ENCODE measurements at regions not wholly inside any gene's neighbourhood (a gene's known extent, or its start where the extent isn't known, plus 50 kb on each side); places are given as distances from the start of the nearest gene placed in this dataset.

DNA sequence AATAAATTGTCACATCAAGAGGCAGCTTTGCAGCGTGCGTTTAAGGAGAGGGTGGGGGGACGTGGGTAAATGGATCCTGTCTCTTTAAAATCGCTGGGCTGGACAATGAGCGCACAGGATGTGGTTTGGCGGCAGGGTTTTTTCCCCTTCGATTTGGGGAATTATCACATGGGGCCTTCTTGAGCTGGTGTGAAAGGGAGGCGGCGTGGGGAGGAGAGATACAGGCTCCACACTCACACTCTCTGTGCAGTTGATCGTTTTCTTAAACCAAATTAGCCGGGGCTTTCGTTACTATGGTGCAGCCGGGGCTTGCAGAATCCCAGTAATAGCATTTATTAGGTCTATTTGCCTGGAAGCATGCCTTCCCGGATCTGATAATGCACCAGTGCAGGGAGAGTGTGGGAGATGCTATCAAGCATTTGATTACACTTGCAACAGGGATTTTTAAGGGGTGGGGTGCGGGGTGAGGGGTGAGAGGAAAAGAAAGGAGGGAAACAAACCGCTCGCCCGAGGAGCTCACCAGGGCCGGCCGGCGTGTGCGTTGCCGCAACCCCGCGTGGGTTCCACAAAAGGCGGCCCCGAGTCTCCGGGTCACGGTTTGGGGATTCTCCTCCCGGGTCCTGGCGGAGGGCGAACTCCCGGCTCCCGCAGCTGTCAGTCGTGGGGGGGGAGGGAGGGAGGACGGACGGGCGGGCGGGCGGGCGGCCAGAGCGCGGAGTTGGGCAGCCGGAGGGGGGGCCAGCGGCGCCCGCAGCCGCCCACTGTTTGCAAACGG lies 58.8 kb upstream of the GSE1 start (continued):
- TF ChIP-seq ZNF558 (CRISPR knock-in tag; IDR thresholded peaks at IDR 0.05; ENCODE audit: borderline replicate concordance) (0 out of 2 replicates have a peak, but pooled peaks have one; percentile 28), SAP130 (CRISPR knock-in tag; IDR thresholded peaks at IDR 0.05; ENCODE audit: low read depth) (peak; percentile 40; the same call in 1 of the 2 replicates), GATAD2A (CRISPR knock-in tag; IDR thresholded peaks at IDR 0.05) (peak; percentile 10; the same call in 1 of the 2 replicates), ZFP37 (CRISPR knock-in tag; IDR thresholded peaks at IDR 0.05; ENCODE audit: borderline replicate concordance) (peak; percentile 28; the same call in 1 of the 2 replicates), PCBP1 (IDR thresholded peaks at IDR 0.05; ENCODE audit: borderline replicate concordance, low read depth, low read length) (peak; percentile 79; the same call in 1 of the 2 replicates), POLR2AphosphoS5 (IDR thresholded peaks at IDR 0.05; ENCODE audit: low read depth, low read length) (peak; percentile 40; the same call in 1 of the 2 replicates), ZSCAN30 (CRISPR knock-in tag; IDR thresholded peaks at IDR 0.05) (0 out of 2 replicates have a peak, but pooled peaks have one; percentile 52), TGIF2 (CRISPR knock-in tag; IDR thresholded peaks at IDR 0.05) (peak; percentile 49; the same call in 1 of the 2 replicates), NKX3-1 (CRISPR knock-in tag; IDR thresholded peaks at IDR 0.05) (0 out of 2 replicates have a peak, but pooled peaks have one; percentile 18), NAIF1 (CRISPR knock-in tag; IDR thresholded peaks at IDR 0.05; ENCODE audit: borderline replicate concordance) (peak; percentile 74; the same call in 1 of the 2 replicates), BRD4 (CRISPR knock-in tag; IDR thresholded peaks at IDR 0.05) (peak; percentile 29; the same call in 1 of the 2 replicates), ZNF878 (CRISPR knock-in tag; IDR thresholded peaks at IDR 0.05) (0 out of 2 replicates have a peak, but pooled peaks have one; percentile 4), HNRNPK (IDR thresholded peaks at IDR 0.05; ENCODE audit: low read depth, low read length, poor library complexity, severe bottlenecking) (peak; percentile 86), ZMAT3 (CRISPR knock-in tag; conservative IDR thresholded peaks at IDR 0.05) (0 out of 2 replicates have a peak, but pooled peaks have one; percentile 7), CREM (IDR thresholded peaks at IDR 0.05) (0 out of 2 replicates have a peak, but pooled peaks have one; percentile 11), CREM (CRISPR knock-in tag; IDR thresholded peaks at IDR 0.05) (no peak), CHD4 (IDR thresholded peaks at IDR 0.05; ENCODE audit: borderline replicate concordance, low read length) (0 out of 2 replicates have a peak, but pooled peaks have one; percentile 2), FOSL2 (CRISPR knock-in tag; IDR thresholded peaks at IDR 0.05) (0 out of 2 replicates have a peak, but pooled peaks have one; percentile 4), ONECUT2 (CRISPR knock-in tag; IDR thresholded peaks at IDR 0.05) (peak; percentile 31; the same call in 1 of the 2 replicates)
- TF ChIP-seq, protein P1, sequence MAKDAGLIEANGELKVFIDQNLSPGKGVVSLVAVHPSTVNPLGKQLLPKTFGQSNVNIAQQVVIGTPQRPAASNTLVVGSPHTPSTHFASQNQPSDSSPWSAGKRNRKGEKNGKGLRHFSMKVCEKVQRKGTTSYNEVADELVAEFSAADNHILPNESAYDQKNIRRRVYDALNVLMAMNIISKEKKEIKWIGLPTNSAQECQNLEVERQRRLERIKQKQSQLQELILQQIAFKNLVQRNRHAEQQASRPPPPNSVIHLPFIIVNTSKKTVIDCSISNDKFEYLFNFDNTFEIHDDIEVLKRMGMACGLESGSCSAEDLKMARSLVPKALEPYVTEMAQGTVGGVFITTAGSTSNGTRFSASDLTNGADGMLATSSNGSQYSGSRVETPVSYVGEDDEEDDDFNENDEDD (CRISPR knock-in tag; IDR thresholded peaks at IDR 0.05; ENCODE audit: borderline replicate concordance), result peak; percentile 32; the same call in 1 of the 2 replicates
- TF ChIP-seq, protein P2, sequence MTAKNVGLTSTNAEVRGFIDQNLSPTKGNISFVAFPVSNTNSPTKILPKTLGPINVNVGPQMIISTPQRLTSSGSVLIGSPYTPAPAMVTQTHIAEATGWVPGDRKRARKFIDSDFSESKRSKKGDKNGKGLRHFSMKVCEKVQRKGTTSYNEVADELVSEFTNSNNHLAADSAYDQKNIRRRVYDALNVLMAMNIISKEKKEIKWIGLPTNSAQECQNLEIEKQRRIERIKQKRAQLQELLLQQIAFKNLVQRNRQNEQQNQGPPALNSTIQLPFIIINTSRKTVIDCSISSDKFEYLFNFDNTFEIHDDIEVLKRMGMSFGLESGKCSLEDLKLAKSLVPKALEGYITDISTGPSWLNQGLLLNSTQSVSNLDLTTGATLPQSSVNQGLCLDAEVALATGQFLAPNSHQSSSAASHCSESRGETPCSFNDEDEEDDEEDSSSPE (CRISPR knock-in tag; IDR thresholded peaks at IDR 0.05), result peak; percentile 55; the same call in 1 of the 2 replicates
- TF ChIP-seq, protein P3, sequence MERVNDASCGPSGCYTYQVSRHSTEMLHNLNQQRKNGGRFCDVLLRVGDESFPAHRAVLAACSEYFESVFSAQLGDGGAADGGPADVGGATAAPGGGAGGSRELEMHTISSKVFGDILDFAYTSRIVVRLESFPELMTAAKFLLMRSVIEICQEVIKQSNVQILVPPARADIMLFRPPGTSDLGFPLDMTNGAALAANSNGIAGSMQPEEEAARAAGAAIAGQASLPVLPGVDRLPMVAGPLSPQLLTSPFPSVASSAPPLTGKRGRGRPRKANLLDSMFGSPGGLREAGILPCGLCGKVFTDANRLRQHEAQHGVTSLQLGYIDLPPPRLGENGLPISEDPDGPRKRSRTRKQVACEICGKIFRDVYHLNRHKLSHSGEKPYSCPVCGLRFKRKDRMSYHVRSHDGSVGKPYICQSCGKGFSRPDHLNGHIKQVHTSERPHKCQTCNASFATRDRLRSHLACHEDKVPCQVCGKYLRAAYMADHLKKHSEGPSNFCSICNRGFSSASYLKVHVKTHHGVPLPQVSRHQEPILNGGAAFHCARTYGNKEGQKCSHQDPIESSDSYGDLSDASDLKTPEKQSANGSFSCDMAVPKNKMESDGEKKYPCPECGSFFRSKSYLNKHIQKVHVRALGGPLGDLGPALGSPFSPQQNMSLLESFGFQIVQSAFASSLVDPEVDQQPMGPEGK (CRISPR knock-in tag; IDR thresholded peaks at IDR 0.05), result peak; percentile 8; the same call in 1 of the 2 replicates
- TF ChIP-seq, protein P4, sequence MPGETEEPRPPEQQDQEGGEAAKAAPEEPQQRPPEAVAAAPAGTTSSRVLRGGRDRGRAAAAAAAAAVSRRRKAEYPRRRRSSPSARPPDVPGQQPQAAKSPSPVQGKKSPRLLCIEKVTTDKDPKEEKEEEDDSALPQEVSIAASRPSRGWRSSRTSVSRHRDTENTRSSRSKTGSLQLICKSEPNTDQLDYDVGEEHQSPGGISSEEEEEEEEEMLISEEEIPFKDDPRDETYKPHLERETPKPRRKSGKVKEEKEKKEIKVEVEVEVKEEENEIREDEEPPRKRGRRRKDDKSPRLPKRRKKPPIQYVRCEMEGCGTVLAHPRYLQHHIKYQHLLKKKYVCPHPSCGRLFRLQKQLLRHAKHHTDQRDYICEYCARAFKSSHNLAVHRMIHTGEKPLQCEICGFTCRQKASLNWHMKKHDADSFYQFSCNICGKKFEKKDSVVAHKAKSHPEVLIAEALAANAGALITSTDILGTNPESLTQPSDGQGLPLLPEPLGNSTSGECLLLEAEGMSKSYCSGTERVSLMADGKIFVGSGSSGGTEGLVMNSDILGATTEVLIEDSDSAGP (CRISPR knock-in tag; IDR thresholded peaks at IDR 0.05; ENCODE audit: borderline replicate concordance), result peak; percentile 99
- TF ChIP-seq, protein P5, sequence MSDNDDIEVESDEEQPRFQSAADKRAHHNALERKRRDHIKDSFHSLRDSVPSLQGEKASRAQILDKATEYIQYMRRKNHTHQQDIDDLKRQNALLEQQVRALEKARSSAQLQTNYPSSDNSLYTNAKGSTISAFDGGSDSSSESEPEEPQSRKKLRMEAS (IDR thresholded peaks at IDR 0.05), result peak; percentile 69; the same call in 1 of the 2 replicates
